ENCODE measurements at regions not wholly inside any gene's neighbourhood (a gene's known extent, or its start where the extent isn't known, plus 50 kb on each side); places are given as distances from the start of the nearest gene placed in this dataset.
"Not testable (repeated sequence)": the region's sequence is repeated elsewhere in the genome, so short reads cannot be mapped to it uniquely, and the experiment has no call there.

GRCh38 chr21:25220954-25221353 is 386.3 kb downstream of the MRPL39 start:
- no peak for DNase-seq

GRCh38 chr21:25220169-25220568 is 387.1 kb downstream of the MRPL39 start:
- no peak for DNase-seq

- DNase-seq, result no peak
Measured at GRCh38 chr21:25215698-25216384, 391.4 kb downstream of the MRPL39 start.

GRCh38 chr21:25214676-25215075 is 392.6 kb downstream of the MRPL39 start:
- no peak for DNase-seq

GRCh38 chr21:25199944-25200343 is 407.3 kb downstream of the MRPL39 start:
- DNase-seq, result no peak

- DNase-seq, result no peak
Measured at GRCh38 chr21:25191141-25191540, 416.1 kb downstream of the MRPL39 start.

- DNase-seq, result no peak
Measured at GRCh38 chr21:25189497-25189896, 417.8 kb downstream of the MRPL39 start.

- no peak for DNase-seq
Measured at GRCh38 chr21:25188677-25189079, 418.6 kb downstream of the MRPL39 start.

- no peak for DNase-seq
Measured at GRCh38 chr21:25186273-25186672, 421.0 kb downstream of the MRPL39 start.

GRCh38 chr21:25183577-25183976 is 423.7 kb downstream of the MRPL39 start:
- no peak for DNase-seq

GRCh38 chr21:25181690-25182089 is 425.6 kb downstream of the MRPL39 start:
- DNase-seq, result not testable (repeated sequence)

GRCh38 chr21:25179116-25179515 is 428.2 kb downstream of the MRPL39 start:
- DNase-seq, result no peak

GRCh38 chr21:25176637-25177412 is 430.5 kb downstream of the MRPL39 start:
- DNase-seq, result no peak

GRCh38 chr21:25175938-25176337 is 431.3 kb downstream of the MRPL39 start:
- DNase-seq, result no peak

GRCh38 chr21:25171438-25171837 is 435.8 kb downstream of the MRPL39 start:
- no peak for DNase-seq

GRCh38 chr21:25170681-25171080 is 436.6 kb downstream of the MRPL39 start:
- DNase-seq, result no peak

GRCh38 chr21:25169370-25169769 is 437.9 kb downstream of the MRPL39 start:
- no peak for DNase-seq

GRCh38 chr21:25166904-25167303 is 440.4 kb downstream of the MRPL39 start:
- DNase-seq, result not testable (repeated sequence)

- DNase-seq, result no peak
Measured at GRCh38 chr21:25161571-25161970, 445.7 kb downstream of the MRPL39 start.

- not testable (repeated sequence) for DNase-seq
Measured at GRCh38 chr21:25155020-25155419, 452.3 kb downstream of the MRPL39 start.

GRCh38 chr21:25149022-25149421 is 458.3 kb downstream of the MRPL39 start:
- no peak for DNase-seq

GRCh38 chr21:25139414-25139813 is 467.9 kb downstream of the MRPL39 start:
- DNase-seq, result no peak

- no peak for DNase-seq
Measured at GRCh38 chr21:25133939-25134338, 473.3 kb downstream of the MRPL39 start.

- DNase-seq, result no peak
Measured at GRCh38 chr21:25127811-25128210, 479.5 kb downstream of the MRPL39 start.

- no peak for DNase-seq
Measured at GRCh38 chr21:25127007-25127406, 480.3 kb downstream of the MRPL39 start.

All from NCI-H2029 treated with DMSO at 0.1 percent for 48 hours (cell line).